ENCODE measurements at regions not wholly inside any gene's neighbourhood (a gene's known extent, or its start where the extent isn't known, plus 50 kb on each side); places are given as distances from the start of the nearest gene placed in this dataset.
"Not testable (repeated sequence)": the region's sequence is repeated elsewhere in the genome, so short reads cannot be mapped to it uniquely, and the experiment has no call there.

DNA sequence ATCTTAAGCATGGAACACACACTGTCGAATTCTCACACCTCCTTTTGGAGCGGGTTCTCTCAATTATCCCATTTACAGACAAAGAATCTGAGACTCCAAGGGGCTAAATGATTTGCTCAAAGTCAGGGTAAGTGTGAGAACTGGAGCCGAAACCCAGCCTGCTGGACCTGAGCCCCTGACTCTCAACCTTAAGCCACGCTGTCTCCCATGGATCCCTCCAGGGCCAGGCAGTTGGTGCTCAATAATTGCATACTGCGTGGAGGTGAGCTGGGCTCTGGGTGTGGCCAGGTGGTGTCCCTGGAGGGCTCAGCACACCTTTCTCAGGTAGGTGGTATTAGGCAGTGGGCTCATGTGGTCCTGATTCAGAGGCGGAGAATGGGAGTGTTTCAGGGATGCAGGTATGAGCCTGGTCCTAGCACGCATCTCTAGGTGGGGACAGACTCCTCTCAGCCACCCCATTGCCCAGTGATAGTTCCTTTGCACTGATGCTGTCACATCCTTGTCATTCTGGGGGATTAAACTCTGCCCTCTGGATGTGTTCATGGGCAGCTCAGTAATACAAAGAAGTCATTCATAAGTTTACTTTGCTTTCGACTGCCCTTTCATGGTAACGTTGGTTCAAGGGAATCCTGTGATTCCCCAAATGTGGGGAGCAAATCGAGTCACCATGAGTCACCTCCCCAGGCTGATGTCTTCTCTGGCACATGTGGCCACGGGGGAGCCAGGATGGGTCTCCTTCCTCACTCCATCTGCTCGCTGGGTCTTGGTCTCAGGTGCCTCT is 399.5 kb upstream of the TNRC6C start:
- no peak for DNase-seq (ENCODE audit: low spot score)
- in situ Hi-C loops (cut with HindIII; ENCODE audit: low sequenced_read_pairs) = no loop called here

GRCh38 chr17:77560381-77560780 is 398.1 kb upstream of the TNRC6C start:
- in situ Hi-C loops (cut with HindIII; ENCODE audit: low sequenced_read_pairs) = no loop called here

GRCh38 chr17:77560841-77561240 is 397.7 kb upstream of the TNRC6C start:
- no peak for DNase-seq (ENCODE audit: low spot score)
- in situ Hi-C loops (cut with HindIII; ENCODE audit: low sequenced_read_pairs) = no loop called here

More at GRCh38 chr17:77560381-77560780, 398.1 kb upstream of the TNRC6C start:
- DNase-seq (ENCODE audit: low spot score) = no peak

GRCh38 chr17:77562361-77562760 is 396.1 kb upstream of the TNRC6C start:
- DNase-seq (ENCODE audit: low spot score); in situ Hi-C loops (cut with HindIII; ENCODE audit: low sequenced_read_pairs): not testable (repeated sequence)

- DNase-seq (ENCODE audit: low spot score) = no peak
- in situ Hi-C loops (cut with HindIII; ENCODE audit: low sequenced_read_pairs) = no loop called here
Measured at GRCh38 chr17:77563439-77564102, 394.9 kb upstream of the TNRC6C start.

- DNase-seq (ENCODE audit: low spot score) = no peak
- in situ Hi-C loops (cut with HindIII; ENCODE audit: low sequenced_read_pairs) = no loop called here
Measured at GRCh38 chr17:77564278-77564920, 394.1 kb upstream of the TNRC6C start.

DNA sequence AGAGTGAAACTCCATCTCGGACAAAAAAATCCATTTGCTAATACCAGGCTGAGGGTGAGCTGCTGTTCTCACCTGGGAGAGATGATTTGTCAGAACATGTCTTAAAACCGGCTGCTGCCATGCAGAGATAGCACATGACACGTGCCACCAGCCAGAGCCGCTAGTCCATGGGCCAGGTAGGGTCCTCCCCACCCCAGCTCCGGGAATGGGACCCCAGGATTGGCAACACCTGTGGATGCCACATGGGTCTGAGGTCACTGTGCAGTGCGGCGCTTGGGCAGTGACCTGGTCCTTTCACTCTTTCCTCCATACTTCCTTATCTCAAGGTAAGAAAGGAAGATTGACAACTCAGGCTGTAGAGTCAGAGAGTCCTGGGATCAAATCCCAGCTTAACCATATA is 393.3 kb upstream of the TNRC6C start:
- no peak for DNase-seq (ENCODE audit: low spot score)
- in situ Hi-C loops (cut with HindIII; ENCODE audit: low sequenced_read_pairs) = no loop called here

GRCh38 chr17:77566151-77566550 is 392.4 kb upstream of the TNRC6C start:
- in situ Hi-C loops (cut with HindIII; ENCODE audit: low sequenced_read_pairs) = no loop called here
- DNase-seq (ENCODE audit: low spot score) = no peak

GRCh38 chr17:77566566-77567138 is 391.9 kb upstream of the TNRC6C start:
- in situ Hi-C loops (cut with HindIII; ENCODE audit: low sequenced_read_pairs) = no loop called here
- no peak for DNase-seq (ENCODE audit: low spot score)

DNA sequence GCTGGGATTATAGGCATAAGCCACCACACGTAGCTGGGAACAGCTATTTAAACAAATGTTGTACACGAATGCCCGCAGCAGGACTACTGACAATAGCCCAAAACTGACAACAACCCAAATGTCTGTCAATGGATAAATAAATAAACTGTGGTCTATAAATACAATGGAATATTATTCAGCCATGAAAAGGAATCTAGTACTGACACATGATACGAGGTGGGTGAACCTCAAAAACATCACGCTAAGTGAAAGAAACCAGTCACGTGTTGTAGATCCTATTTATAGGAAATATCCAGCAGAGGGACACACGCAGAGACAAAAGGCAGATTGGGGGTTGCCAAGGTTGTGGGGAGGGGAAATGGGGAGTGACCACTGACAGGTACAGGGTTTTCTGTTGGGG is 390.0 kb upstream of the TNRC6C start:
- DNase-seq (ENCODE audit: low spot score) = no peak
- in situ Hi-C loops (cut with HindIII; ENCODE audit: low sequenced_read_pairs) = no loop called here

GRCh38 chr17:77569846-77570564 is 388.5 kb upstream of the TNRC6C start:
- in situ Hi-C loops (cut with HindIII; ENCODE audit: low sequenced_read_pairs) = no loop called here
- DNase-seq (ENCODE audit: low spot score) = no peak

GRCh38 chr17:77570565-77570898 is 388.0 kb upstream of the TNRC6C start:
- DNase-seq (ENCODE audit: low spot score) = no peak
- in situ Hi-C loops (cut with HindIII; ENCODE audit: low sequenced_read_pairs) = no loop called here

- in situ Hi-C loops (cut with HindIII; ENCODE audit: low sequenced_read_pairs) = no loop called here
Measured at GRCh38 chr17:77571155-77571981, 387.1 kb upstream of the TNRC6C start.

DNA sequence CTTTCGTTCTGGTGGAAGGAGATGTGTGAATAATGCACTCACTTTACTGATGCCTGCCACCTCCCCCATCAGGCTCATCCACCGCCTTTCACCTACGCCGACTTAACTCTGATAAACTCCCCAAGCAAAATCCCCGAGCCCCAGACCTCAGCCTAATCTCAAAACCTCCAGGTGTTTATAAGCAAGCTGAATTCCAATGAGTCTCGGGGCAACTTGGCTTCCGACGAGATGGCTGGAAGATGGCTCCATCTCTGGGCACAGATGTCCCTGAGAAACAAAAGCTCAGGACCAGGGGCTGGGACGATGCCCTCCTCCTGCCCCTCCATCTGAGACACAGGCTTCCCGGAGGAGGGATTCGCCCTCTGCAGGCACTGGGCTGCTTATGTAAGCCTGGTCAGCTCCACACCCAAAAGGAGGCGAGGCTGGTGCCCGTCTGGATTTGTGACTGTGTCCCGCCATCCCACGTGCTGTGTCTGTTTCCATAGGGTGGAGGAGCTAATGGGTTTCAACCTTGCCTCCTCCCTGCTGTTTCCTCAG is 386.4 kb upstream of the TNRC6C start:
- in situ Hi-C loops (cut with HindIII; ENCODE audit: low sequenced_read_pairs) = no loop called here
- DNase-seq (ENCODE audit: low spot score) = peak; percentile 72

More at GRCh38 chr17:77571155-77571981, 387.1 kb upstream of the TNRC6C start:
- DNase-seq (ENCODE audit: low spot score) = peak; percentile 89

GRCh38 chr17:77572851-77573250 is 385.7 kb upstream of the TNRC6C start:
- peak; percentile 10 for DNase-seq (ENCODE audit: low spot score)
- in situ Hi-C loops (cut with HindIII; ENCODE audit: low sequenced_read_pairs) = no loop called here

DNA sequence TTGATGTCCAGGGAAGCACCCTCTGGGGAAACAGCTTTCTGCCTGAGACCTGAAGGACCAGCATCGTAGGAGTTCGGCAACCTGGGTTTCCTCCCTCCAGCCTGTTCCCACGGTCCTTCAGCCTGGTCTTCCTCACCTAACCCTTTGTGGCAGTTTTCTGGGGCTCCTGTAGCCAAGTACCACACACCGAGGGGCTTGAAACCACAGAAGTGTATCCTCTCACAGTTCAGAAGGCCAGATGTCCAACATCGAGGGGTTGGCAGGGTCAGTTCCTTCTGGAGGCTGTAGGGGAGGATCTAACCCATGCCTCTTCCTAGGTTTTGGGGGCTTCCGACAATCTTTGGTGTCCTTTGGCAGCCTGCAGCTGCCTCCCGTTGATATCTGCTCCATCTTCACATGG is 381.0 kb upstream of the TNRC6C start:
- DNase-seq (ENCODE audit: low spot score) = no peak
- in situ Hi-C loops (cut with HindIII; ENCODE audit: low sequenced_read_pairs) = no loop called here

DNA sequence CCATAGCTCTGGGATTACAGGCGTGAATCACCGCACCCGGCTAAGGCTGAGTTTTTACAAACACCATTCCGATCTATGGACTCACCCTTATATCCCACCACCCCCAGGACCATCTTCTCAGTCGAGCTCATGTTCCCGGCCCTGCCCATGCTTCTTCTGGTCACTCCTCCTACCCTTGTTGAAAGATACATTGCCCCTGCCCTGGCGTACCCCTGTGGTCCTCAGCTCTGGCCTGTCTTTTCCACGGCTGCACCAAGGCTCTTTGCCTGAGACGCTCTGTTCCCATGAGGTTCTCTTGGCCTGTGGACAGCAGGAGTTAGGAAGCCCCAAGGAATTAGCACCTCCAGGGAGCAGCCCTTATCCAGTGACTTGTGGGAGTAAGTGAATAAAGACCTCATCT is 379.4 kb upstream of the TNRC6C start:
- DNase-seq (ENCODE audit: low spot score) = no peak
- in situ Hi-C loops (cut with HindIII; ENCODE audit: low sequenced_read_pairs) = no loop called here

- no peak for DNase-seq (ENCODE audit: low spot score)
- in situ Hi-C loops (cut with HindIII; ENCODE audit: low sequenced_read_pairs) = no loop called here
Measured at GRCh38 chr17:77579682-77580081, 378.8 kb upstream of the TNRC6C start.

Data from G401 (cell line).